ENCODE measurements at regions not wholly inside any gene's neighbourhood (a gene's known extent, or its start where the extent isn't known, plus 50 kb on each side); places are given as distances from the start of the nearest gene placed in this dataset.
A peak's percentile ranks its signal among the peaks of the same experiment; 100 is the strongest.
"Not testable (repeated sequence)": the region's sequence is repeated elsewhere in the genome, so short reads cannot be mapped to it uniquely, and the experiment has no call there.

DNA sequence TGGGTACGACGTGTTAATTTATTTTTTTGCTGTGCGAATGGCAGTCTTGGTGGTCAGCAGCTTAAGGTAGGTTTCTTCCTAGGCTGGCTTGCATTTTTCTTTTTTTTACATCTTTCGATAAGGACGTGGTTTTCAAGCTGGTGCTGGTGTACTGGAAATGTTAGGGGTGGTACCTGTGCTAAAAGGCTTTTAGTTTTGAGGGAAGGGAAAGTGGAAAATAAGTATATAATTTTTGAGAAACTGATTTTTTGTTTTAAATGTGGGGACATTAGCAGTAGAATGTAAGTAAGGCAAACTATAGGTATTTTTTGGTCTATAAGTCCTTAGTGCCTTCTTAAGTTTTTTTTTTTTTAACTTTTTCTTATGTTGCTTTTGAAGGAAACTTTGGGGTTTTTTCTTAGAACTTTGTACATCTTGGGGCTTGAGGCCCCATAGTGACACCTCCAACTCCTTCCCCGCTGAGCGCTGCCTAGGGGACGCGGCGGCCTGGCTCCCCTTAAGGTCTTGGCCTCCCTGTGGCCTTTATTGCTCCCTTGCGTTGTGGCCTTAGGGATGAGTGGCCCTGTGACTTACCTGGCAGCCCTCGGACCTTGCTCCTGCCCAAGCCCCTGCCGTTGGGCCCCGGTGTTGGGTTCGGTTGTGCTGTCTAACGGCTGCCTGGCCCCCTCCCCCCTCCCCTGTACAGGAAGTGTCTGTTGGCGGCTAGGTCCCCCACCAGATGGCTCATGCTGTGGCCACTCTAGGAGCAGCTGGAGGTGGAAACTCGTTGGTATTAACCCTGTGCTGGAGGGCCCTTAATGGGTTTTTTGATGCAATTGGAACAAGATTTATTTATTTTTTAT lies 88.0 kb upstream of the RPRML start:
- FAIRE-seq (peak; percentile 80), DNase-seq (ENCODE audit: insufficient read length, low spot score) (peak; percentile 92)

DNA sequence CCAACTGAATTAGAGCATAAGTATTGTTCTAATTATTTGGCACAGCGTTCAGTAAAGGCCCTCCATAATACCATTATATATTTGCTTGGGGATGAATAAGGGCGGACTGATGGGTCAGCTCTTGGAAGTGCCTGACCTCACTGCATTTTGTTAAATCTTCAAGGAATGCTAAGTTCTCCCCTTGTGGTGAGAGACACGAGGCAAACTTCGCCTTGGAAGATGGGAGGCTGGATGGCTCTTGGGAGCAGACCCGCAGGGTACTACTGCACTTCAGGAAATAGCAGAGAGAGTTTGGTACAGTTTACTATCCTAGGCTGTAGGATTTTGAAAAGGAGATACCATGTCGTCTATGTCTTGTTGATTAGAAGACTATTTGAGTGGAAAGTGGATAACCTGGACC lies 87.0 kb upstream of the RPRML start:
- FAIRE-seq (no peak), DNase-seq (ENCODE audit: insufficient read length, low spot score) (no peak)

GRCh38 chr17:47064684-47065083 lies 85.6 kb upstream of the RPRML start:
- FAIRE-seq (no peak), DNase-seq (ENCODE audit: insufficient read length, low spot score) (no peak)

GRCh38 chr17:47063475-47063874 lies 84.4 kb upstream of the RPRML start:
- no peak for DNase-seq (ENCODE audit: insufficient read length, low spot score)
- FAIRE-seq: no peak

- not testable (repeated sequence) for FAIRE-seq; DNase-seq (ENCODE audit: insufficient read length, low spot score)
Observed at GRCh38 chr17:47062851-47063250, 83.8 kb upstream of the RPRML start.

GRCh38 chr17:47060005-47060404 lies 81.0 kb upstream of the RPRML start:
- not testable (repeated sequence) for DNase-seq (ENCODE audit: insufficient read length, low spot score); FAIRE-seq

DNA sequence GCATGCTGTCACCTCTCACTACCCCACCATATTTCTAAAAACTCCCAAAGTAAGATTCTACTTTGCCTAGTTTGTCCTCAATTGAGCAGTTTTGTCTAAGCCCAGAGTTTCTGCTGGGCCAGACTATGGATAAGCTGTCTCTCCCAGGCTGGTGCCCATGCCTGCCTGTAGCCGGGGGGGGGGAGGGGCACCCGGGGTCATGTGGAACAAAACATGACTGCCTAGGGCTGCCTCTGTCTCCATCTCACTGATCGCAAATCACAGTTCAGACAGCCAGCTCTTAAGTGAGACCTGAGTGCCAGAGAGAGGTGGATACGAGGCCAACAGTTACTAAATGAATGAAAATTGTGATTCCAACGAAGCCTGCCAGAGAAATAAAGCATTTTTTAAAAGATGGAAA lies 78.8 kb upstream of the RPRML start:
- DNase-seq (ENCODE audit: insufficient read length, low spot score) (no peak), FAIRE-seq (no peak)

GRCh38 chr17:47057279-47057678 lies 78.2 kb upstream of the RPRML start:
- not testable (repeated sequence) for DNase-seq (ENCODE audit: insufficient read length, low spot score); FAIRE-seq

DNA sequence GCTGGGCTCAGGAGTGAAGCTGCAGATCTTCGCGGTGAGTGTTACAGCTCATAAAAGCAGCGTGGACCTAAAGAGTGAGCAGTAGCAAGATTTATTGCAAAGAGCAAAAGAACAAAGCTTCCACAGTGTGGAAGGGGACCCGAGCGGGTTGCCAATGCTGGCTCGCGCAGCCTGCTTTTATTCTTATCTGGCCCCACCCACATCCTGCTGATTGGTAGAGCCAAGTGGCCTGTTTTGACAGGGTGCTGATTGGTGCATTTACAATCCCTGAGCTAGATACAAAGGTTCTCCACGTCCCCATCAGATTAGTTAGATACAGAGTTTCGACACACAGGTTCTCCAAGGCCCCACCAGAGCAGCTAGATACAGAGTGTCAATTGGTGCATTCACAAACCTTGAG lies 77.6 kb upstream of the RPRML start:
- FAIRE-seq; DNase-seq (ENCODE audit: insufficient read length, low spot score): not testable (repeated sequence)
